Heart right ventricle (tissue), 16 donors: ENCODE measurements at regions not wholly inside any gene's neighbourhood (a gene's known extent, or its start where the extent isn't known, plus 50 kb on each side); places are given as distances from the start of the nearest gene placed in this dataset.

Experiments
- ATAC-seq, 8 donors: fragments of 200-7000 bp; cut with Tn5 transposase; one replicate each; pipeline ENCODE4 v1.9.1; 2020; ENCODE audit warnings: mild to moderate bottlenecking in 8 of 8, moderate library complexity in 8 of 8, moderate number of reproducible peaks in 1 of 8
- DNase-seq, 2 donors: peaks; one replicate each; pipeline ENCODE4 v3.0.0-alpha.2; 2020
- H3K27ac ChIP-seq, 10 donors: fragments of 200-600 bp; sonication (generic) in 2 of 10; one replicate each; pipeline versions ENCODE4 v1.5.0 to v1.8.0; 2020 to 2022; ENCODE audit warnings: mild to moderate bottlenecking in 3 of 10
- H3K27me3 ChIP-seq, 7 donors: fragments of 200-600 bp; one replicate each; pipeline ENCODE4 v1.8.0; 2021 to 2022; ENCODE audit warnings: mild to moderate bottlenecking in 2 of 7
- H3K36me3 ChIP-seq, 9 donors: fragments of 200-600 bp; sonication (generic) in 1 of 9; one replicate each; pipeline versions ENCODE4 v1.5.0 to v1.8.0; 2020 to 2022; ENCODE audit warnings: mild to moderate bottlenecking in 2 of 9
- H3K4me1 ChIP-seq, 9 donors: fragments of 200-600 bp; sonication (generic) in 1 of 9; one replicate each; pipeline versions ENCODE4 v1.5.0 to v1.8.0; 2020 to 2022; ENCODE audit warnings: mild to moderate bottlenecking in 4 of 9
- H3K4me3 ChIP-seq, 10 donors: fragments of 200-600 bp; sonication (generic) in 2 of 10; one replicate each; pipeline versions ENCODE4 v1.5.0 to v1.8.0; 2020 to 2022; ENCODE audit warnings: mild to moderate bottlenecking in 7 of 10, moderate library complexity in 2 of 10
- H3K9me3 ChIP-seq, 11 donors: fragments of 200-600 bp in 10 of 11; sonication (generic) in 2 of 11; one replicate each; pipeline versions ENCODE4 v1.5.0 to v1.8.0; 2013 to 2022; ENCODE audit warnings: mild to moderate bottlenecking in 2 of 11, control low read depth in 1 of 11, moderate library complexity in 1 of 11
- CTCF ChIP-seq, 9 donors: fragments of 200-600 bp; sonication (generic) in 2 of 9; IDR thresholded peaks; one replicate each; pipeline versions ENCODE4 v1.5.0 to v1.8.0; 2021 to 2022; ENCODE audit warnings: antibody characterized with exemption in 9 of 9, mild to moderate bottlenecking in 5 of 9, moderate library complexity in 1 of 9
- WGBS, 2 donors: extraction: QIAGEN DNeasy Blood & Tissue Kit; methylation state at CpG; one replicate each; pipeline ENCODE4 v1.1.7; 2013; ENCODE audit warnings: inconsistent platforms in 1 of 2; 5-methylcytosine and 5-hydroxymethylcytosine counted together
- intact Hi-C, 10 donors: fragments of 100-400 bp; cut with DNase I; formaldehyde crosslinking; loops; one replicate each; pipeline versions ENCODE4 v1.11.1 to v1.14.2; 2022
- donor health status: Arrhythmogenic right ventricular cardiomyopathy.
- donor health status: ischemic (EF 13 %, LVEDD 7.1; RV severe dilation, severe dysfunction).
- donor health status: healthy with polysubstance abuse.
- donor health status: DM: no; HTN: yes; CAD: no.
- donor health status: DM: no; HTN: no; CAD: no.
- donor health status: ischemic (EF 25% LVEDD 6.9; RV normal size, moderate dysfunction).
- donor health status: ischemic (EF 25% LVEDD 5.7; RV mildly dilated, moderate dysfunction).
- donor health status: healthy.
- donor health status: DM: yes; HTN: yes; CAD: no.
- donor health status: Ischemic cardiomyopathy.
- donor health status: ischemic (EF 35%, LVEDD 5.7; RV mildly dilated, moderate dysfunction).
- donor health status: nonischemic (EF 11% LVEDD 7.7; RV severe dilation, severe dysfunction).
- donor health status: DM: yes; HTN: yes; CAD: no.
- donor health status: PGD.
- donor health status: ischemic (EF 29% LVEDD 5.4; RV normal size, mild dysfunction).
- donor health status: nonischemic (EF 23%, LVEDD 6.1; RV moderate dilation, normal function).

- 39 to 44% methylated on average over 1 of the region's 1 CpG for WGBS, 2 donors
- Histone ChIP-seq H3K36me3 (no peaks in the 10 kb centered on the region), H3K4me1 (peaks cover 0 to 19% (median 0%) of the 10 kb centered on the region in 9 donors), H3K9me3 (no peaks in the 10 kb centered on the region), H3K4me3 (no peak overlapping the region), H3K27ac (peak overlapping the region in 1 of 10 donors; percentile 18), H3K27me3 (no peaks in the 10 kb centered on the region)
- ATAC-seq = peak in 2 of 8 donors; percentile 45 to 65
- intact Hi-C loops = no loop called here
- TF ChIP-seq CTCF (IDR thresholded peaks at IDR 0.05) = no peak
- peak in 1 of 2 donors; percentile 5 for DNase-seq
Observed at GRCh38 chr6:74167976-74168375, 472.0 kb downstream of the CD109 start.

GRCh38 chr6:74167511-74167910 lies 471.5 kb downstream of the CD109 start:
- intact Hi-C loops = no loop called here
- H3K27me3 ChIP-seq = no peaks in the 10 kb centered on the region
- 34 to 55% methylated on average over 1 of the region's 1 CpG for WGBS, 2 donors
- ATAC-seq (no peak), DNase-seq (no peak)
- H3K27ac ChIP-seq = no peak overlapping the region
- H3K9me3 ChIP-seq = no peaks in the 10 kb centered on the region
- no peak overlapping the region for H3K4me3 ChIP-seq
- no peaks in the 10 kb centered on the region for H3K36me3 ChIP-seq
- TF ChIP-seq CTCF (IDR thresholded peaks at IDR 0.05) = no peak
- H3K4me1 ChIP-seq = peaks cover 0 to 19% (median 0%) of the 10 kb centered on the region in 9 donors

GRCh38 chr6:74166849-74167248 lies 470.8 kb downstream of the CD109 start:
- no peaks in the 10 kb centered on the region for H3K27me3 ChIP-seq
- no peak for TF ChIP-seq CTCF (IDR thresholded peaks at IDR 0.05)
- peaks cover 0 to 19% (median 0%) of the 10 kb centered on the region in 9 donors for H3K4me1 ChIP-seq
- no peaks in the 10 kb centered on the region for H3K9me3 ChIP-seq
- H3K4me3 ChIP-seq = no peak overlapping the region
- H3K27ac ChIP-seq = no peak overlapping the region
- no peaks in the 10 kb centered on the region for H3K36me3 ChIP-seq
- DNase-seq (no peak), ATAC-seq (no peak)
- intact Hi-C loops = no loop called here
- whole genome bisulfite sequencing, 2 donors = 38 to 48% methylated on average over 2 of the region's 2 CpGs

GRCh38 chr6:74161380-74161779 lies 465.4 kb downstream of the CD109 start:
- Histone ChIP-seq H3K27ac (no peak overlapping the region), H3K9me3 (peaks cover 0 to 9% (median 0%) of the 10 kb centered on the region in 11 donors), H3K4me3 (no peak overlapping the region), H3K27me3 (no peaks in the 10 kb centered on the region), H3K4me1 (no peaks in the 10 kb centered on the region), H3K36me3 (no peaks in the 10 kb centered on the region)
- ATAC-seq (no peak), DNase-seq (no peak)
- intact Hi-C loops = no loop called here
- no peak for TF ChIP-seq CTCF (IDR thresholded peaks at IDR 0.05)
